SJCRH30 (cell line): ENCODE measurements at regions not wholly inside any gene's neighbourhood (a gene's known extent, or its start where the extent isn't known, plus 50 kb on each side); places are given as distances from the start of the nearest gene placed in this dataset.
"Not testable (repeated sequence)": the region's sequence is repeated elsewhere in the genome, so short reads cannot be mapped to it uniquely, and the experiment has no call there.

ENCODE experiments used
- DNase-seq, 2 experiments: peaks; one replicate each; pipeline ENCODE4 v3.0.0-alpha.2; 2015 to 2020
- H3K27ac ChIP-seq: fragments of 250-450 bp; sonication (Bioruptor Pico); 2 replicates; pipeline ENCODE4 v1.5.1; 2020; ENCODE audit warnings: mild to moderate bottlenecking, moderate library complexity
- H3K27me3 ChIP-seq: fragments of 250-450 bp; sonication (Bioruptor Pico); 2 replicates; pipeline ENCODE4 v1.5.1; 2020; ENCODE audit warnings: mild to moderate bottlenecking, moderate library complexity
- H3K36me3 ChIP-seq: fragments of 250-450 bp; sonication (Bioruptor Pico); 2 replicates; pipeline ENCODE4 v1.5.1; 2020; ENCODE audit warnings: mild to moderate bottlenecking, moderate library complexity
- H3K4me1 ChIP-seq: fragments of 250-450 bp; sonication (Bioruptor Pico); 2 replicates; pipeline ENCODE4 v1.5.1; 2020; ENCODE audit warnings: mild to moderate bottlenecking, moderate library complexity
- H3K4me3 ChIP-seq: fragments of 250-450 bp; sonication (Bioruptor Pico); 2 replicates; pipeline ENCODE4 v1.5.1; 2020; ENCODE audit warnings: mild to moderate bottlenecking, moderate library complexity
- H3K9me3 ChIP-seq: fragments of 250-450 bp; sonication (Bioruptor Pico); replicated peaks from 2 replicates; pipeline ENCODE4 v1.5.1; 2020; ENCODE audit warnings: mild to moderate bottlenecking, moderate library complexity

DNA sequence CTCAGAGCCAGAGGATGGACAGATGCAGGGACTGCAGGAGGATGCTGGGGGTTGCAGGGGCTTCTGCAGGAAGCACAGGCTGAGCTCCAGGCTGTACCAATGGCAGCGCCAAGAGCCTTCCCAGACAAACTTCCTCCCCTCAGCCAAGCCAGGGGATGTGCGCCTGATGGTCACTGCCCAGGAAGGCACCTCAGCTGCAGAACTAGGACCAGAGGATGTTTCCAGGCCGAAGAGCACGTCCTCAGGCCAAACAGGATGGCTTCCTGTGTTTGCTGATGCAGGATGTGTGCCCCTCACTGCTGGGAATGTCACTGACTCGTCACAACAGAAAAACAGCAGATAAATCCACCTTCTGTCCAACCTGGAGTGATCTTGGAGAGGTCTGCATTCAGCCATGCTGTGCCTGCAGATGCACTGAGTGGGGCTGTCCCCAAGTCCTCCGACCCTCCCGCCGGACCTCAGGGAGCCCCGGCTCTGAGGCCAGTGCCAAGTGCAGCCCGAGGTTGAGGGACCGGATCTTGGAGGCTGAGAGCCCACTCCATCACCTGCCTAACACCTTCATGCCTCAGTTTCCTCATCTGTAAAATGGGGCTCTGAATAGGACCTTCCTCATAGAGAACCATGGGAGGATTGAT, 152.5 kb upstream of the CHST15 start:
- H3K9me3 ChIP-seq: no peaks in the 10 kb centered on the region
- no peak overlapping the region for H3K27ac ChIP-seq
- H3K4me1 ChIP-seq: no peaks in the 10 kb centered on the region
- no peaks in the 10 kb centered on the region for H3K36me3 ChIP-seq
- no peak overlapping the region for H3K4me3 ChIP-seq
- no peak for DNase-seq
- no peaks in the 10 kb centered on the region for H3K27me3 ChIP-seq

DNA sequence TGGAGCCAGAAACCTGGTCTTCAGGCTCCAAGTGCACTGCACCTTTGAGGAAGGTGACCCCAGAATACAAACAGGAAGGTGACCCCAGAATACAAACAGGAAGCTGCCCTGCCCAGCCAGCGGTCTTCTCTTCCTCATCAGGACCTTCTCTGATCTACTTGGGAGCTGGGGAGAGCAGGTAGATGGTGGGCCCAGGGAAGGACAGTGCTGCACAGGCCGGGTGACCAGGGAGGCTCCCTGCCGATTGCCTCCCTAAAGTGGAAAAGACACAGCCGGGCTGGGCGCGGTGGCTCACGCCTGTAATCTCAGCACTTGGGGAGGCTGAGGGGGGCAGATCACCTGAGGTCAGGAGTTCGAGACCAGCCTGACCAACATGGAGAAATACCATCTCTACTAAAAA, 151.8 kb upstream of the CHST15 start:
- no peak for DNase-seq
- Histone ChIP-seq H3K4me1 (no peaks in the 10 kb centered on the region), H3K27me3 (no peaks in the 10 kb centered on the region), H3K36me3 (no peaks in the 10 kb centered on the region), H3K9me3 (no peaks in the 10 kb centered on the region), H3K4me3 (no peak overlapping the region), H3K27ac (no peak overlapping the region)

DNA sequence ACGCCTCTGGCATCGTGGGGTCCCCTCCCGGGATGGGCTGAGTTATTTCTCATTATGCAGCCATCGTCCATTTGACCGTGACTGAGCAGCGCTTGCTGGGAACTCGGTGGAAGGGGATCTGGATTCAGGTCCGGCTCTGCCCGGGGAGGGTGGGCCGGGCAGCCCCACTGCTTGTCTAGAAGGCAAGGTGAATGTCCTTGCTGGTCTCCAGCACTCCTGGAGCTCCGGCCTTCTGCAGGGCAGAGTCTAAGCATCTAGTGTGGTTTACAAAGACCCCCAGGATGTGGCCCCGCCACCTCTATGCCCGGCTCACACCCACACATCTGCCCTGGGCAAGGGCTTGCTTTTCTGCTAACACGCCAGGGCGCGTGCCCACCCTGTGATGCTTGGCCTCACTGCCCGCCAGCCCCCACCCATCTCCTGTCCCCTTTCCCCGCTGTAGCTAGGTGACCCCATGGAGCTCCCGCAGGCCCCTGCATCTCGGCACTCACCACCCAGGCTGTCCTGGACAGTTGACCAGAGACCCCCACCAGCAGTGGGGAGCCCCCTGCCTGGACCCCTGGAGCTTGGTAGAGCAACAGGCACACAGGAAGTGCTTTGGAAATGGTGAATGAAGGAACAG, 151.0 kb upstream of the CHST15 start:
- no peak overlapping the region for H3K27ac ChIP-seq
- no peaks in the 10 kb centered on the region for H3K4me1 ChIP-seq
- H3K36me3 ChIP-seq: no peaks in the 10 kb centered on the region
- no peaks in the 10 kb centered on the region for H3K9me3 ChIP-seq
- DNase-seq: no peak
- H3K27me3 ChIP-seq: no peaks in the 10 kb centered on the region
- no peak overlapping the region for H3K4me3 ChIP-seq

DNA sequence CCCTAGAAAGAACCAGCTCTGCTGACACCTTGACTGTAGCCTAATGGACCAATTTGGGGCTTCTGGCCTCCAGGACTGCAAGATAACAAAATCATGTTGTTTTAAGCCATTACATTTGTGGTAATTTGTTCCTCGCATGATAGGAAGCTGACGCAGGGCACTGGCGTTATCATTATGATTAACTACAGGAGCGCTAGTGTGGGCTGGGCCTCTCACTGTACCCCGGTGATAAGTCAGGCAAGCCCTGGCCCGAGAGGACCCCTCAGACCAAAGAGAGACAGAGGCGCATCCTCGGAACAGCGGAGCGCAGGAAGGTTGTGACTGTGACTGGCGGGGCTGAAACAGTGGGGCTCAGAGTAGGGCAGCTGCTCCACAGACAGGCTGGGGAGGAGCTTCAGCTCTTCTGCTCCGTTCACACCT, 150.3 kb upstream of the CHST15 start:
- no peak overlapping the region for H3K27ac ChIP-seq
- no peak overlapping the region for H3K4me3 ChIP-seq
- H3K4me1 ChIP-seq: no peaks in the 10 kb centered on the region
- H3K9me3 ChIP-seq: no peaks in the 10 kb centered on the region
- no peaks in the 10 kb centered on the region for H3K27me3 ChIP-seq
- no peaks in the 10 kb centered on the region for H3K36me3 ChIP-seq
- DNase-seq: no peak

DNA sequence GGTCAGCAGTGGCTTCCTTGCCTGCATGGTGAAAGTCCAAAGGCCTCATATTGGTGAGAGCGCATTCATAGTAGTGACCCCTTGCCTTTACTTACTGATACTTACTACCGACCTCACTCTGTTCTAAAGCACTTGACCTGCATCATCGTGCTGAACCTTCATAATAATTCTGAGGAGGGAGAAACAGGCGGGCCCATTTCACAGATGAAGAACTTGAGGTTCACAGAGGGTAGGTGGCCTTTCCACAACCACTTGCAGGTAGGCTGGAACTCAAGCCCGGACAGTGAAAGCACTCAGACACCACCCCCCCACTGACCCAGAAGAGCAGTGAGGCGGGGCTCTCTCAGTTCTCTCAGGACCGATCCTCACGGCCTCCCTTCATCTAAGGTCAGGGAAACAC, 149.4 kb upstream of the CHST15 start:
- Histone ChIP-seq H3K36me3 (no peaks in the 10 kb centered on the region), H3K9me3 (no peaks in the 10 kb centered on the region), H3K4me3 (no peak overlapping the region), H3K27me3 (no peaks in the 10 kb centered on the region), H3K27ac (no peak overlapping the region), H3K4me1 (no peaks in the 10 kb centered on the region)
- DNase-seq: no peak

DNA sequence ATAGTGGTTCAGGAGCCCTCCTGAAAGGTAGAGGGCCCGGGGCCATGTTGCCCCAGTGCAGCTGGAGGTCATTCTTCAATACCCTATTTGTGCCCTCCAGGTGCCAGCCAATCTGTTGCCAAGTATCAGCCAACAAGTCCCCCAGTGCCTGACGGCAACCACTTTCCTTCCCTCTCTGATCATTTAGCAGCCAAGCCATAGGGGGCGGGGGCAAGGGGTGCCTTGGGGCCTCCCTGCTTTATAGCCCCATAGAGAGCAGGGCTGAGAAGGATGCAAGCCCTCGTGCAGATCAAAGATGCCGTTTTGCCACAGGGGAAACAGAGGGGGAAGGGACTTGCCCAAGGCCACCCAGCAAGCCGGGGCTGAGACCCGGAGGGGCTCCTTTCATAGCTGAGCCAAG, 149.0 kb upstream of the CHST15 start:
- DNase-seq: no peak
- Histone ChIP-seq H3K4me3 (no peak overlapping the region), H3K27me3 (no peaks in the 10 kb centered on the region), H3K27ac (no peak overlapping the region), H3K36me3 (no peaks in the 10 kb centered on the region), H3K9me3 (no peaks in the 10 kb centered on the region), H3K4me1 (no peaks in the 10 kb centered on the region)

DNA sequence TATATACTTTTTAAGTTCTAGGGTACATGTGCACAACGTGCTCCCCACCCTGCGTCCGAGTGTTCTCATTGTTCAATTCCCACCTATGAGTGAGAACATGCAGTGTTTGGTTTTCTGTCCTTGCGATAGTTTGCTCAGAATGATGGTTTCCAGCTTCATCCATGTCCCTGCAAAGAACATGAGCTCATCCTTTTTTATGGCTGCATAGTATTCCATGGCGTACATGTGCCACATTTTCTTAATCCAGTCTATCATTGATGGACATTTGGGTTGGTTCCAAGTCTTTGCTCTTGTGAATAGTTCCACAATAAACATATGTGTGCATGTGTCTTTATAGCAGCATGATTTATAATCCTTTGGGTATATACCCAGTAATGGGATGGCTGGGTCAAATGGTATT, 148.1 kb upstream of the CHST15 start:
- not testable (repeated sequence) for H3K27me3 ChIP-seq, H3K9me3 ChIP-seq, DNase-seq, H3K36me3 ChIP-seq, H3K4me3 ChIP-seq, H3K4me1 ChIP-seq, H3K27ac ChIP-seq

DNA sequence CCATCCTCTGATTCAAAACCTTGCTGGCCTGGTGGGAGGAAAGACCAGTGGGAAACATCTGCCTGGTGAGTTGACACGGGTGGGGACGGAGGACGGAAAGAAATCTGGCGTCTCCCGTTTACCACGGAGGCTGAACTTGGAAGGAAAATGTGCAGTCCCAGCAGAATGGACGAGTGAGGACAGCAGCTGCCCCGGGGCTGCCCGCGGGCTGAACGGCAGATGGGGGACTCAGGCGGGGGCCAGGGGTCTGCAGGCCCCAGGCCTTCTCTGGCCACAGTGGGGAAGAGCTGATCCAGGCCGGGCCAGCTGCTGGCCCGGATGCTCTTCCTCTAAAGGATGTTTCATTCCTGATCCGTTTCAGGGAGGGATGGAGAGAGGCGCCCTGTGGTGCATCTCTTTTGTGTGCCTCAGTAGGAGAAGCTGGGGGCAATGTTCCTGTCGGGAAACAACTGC, 147.5 kb upstream of the CHST15 start:
- H3K9me3 ChIP-seq: no peaks in the 10 kb centered on the region
- H3K27me3 ChIP-seq: no peaks in the 10 kb centered on the region
- DNase-seq: no peak
- no peak overlapping the region for H3K4me3 ChIP-seq
- no peak overlapping the region for H3K27ac ChIP-seq
- no peaks in the 10 kb centered on the region for H3K4me1 ChIP-seq
- H3K36me3 ChIP-seq: no peaks in the 10 kb centered on the region

DNA sequence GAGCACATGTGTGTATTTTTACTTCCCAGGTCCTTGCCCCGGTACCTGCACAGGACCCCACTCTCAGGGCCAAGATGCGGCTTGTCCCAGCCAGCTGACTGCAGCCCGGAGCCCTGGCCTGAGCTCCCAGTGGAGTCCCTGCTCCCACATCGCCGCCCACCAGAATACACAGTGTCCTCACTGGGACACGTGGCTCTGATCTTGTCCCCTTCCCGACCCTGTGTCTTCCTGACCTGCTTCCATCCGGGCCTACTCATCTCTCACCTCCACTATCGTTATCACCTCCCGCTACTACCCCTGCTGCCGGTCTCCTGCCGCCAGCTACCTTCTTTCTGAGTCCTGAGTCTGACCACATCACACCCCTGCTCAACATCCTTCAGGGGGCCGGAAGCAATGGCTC, 146.3 kb upstream of the CHST15 start:
- Histone ChIP-seq H3K27me3 (no peaks in the 10 kb centered on the region), H3K4me3 (no peak overlapping the region), H3K4me1 (no peaks in the 10 kb centered on the region), H3K27ac (no peak overlapping the region), H3K9me3 (no peaks in the 10 kb centered on the region), H3K36me3 (no peaks in the 10 kb centered on the region)
- DNase-seq: no peak

DNA sequence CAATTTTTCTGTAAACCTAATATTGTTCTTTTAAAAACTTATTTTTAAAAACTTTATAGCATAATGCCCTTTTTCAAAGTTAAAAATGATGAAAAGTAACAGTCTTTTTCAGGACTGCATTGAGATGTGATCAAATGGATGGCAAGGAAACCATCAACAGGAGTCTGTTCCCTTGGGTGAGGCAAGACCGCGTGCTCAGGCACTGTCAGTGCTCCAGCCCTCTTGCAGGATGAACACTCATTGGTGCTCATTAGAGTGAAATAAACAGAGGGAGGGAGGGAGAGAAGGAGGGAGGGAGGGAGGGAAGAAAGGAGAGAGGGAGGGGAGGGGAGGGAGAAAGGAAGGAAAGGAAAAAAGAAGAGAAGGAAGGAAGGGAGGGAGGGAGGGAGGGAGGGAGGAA, 145.7 kb upstream of the CHST15 start:
- no peaks in the 10 kb centered on the region for H3K36me3 ChIP-seq
- no peak overlapping the region for H3K4me3 ChIP-seq
- no peaks in the 10 kb centered on the region for H3K9me3 ChIP-seq
- H3K4me1 ChIP-seq: no peaks in the 10 kb centered on the region
- H3K27ac ChIP-seq: no peak overlapping the region
- DNase-seq: no peak
- H3K27me3 ChIP-seq: no peaks in the 10 kb centered on the region

DNA sequence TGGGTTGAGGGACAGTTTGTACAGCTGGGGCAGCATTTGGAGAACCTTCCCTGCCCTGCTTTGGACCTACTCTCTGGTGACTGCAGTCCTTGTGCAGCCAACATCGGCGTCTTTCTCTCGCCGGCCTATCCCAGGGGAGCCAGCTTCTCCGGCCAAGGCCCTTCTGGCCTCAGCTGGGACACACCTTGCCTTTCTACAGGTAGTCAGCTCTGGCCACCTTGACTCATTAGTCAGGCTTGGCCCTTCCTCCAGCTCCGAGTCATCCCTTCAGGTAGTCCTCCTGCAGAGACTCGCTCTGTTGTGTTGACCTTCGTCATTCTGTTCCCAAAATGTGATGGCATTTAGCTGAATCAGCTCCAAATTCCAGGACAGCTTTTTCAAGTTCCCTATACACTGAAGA, 145.0 kb upstream of the CHST15 start:
- Histone ChIP-seq H3K36me3 (no peaks in the 10 kb centered on the region), H3K4me3 (no peak overlapping the region), H3K27me3 (no peaks in the 10 kb centered on the region), H3K4me1 (no peaks in the 10 kb centered on the region), H3K27ac (no peak overlapping the region), H3K9me3 (no peaks in the 10 kb centered on the region)
- DNase-seq: no peak

DNA sequence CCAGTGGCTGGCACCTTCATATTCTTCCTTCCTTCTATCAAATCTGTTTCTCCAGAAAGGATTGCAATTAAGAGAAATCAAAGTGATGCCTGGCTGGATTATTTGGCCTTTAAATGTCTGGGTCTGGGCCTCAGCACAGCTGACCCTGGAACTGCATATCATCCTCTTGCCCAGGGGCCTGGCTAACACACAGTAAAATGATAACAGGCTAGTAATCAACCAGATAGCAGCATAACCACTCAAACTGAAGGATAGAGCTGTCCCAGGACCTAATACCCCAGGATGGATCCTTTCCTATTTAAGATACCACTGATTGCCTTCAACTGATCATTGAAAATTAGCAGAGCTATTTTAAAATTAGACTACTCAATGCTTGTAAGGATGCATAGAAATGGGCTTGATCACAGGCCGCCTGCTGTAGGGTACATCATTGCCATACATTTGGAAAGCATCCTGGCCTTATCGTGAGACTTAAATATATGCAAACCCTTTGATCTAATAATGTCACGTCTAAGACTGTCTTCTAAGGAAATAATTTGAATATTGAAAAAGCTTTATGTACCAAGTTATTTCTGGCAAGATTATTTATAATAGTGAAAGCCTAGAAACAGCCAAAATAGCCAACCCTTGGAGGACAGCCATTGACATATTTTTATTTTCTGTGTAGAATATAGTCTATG, 144.0 kb upstream of the CHST15 start:
- no peaks in the 10 kb centered on the region for H3K4me1 ChIP-seq
- no peaks in the 10 kb centered on the region for H3K36me3 ChIP-seq
- no peak for DNase-seq
- H3K4me3 ChIP-seq: no peak overlapping the region
- no peaks in the 10 kb centered on the region for H3K27me3 ChIP-seq
- H3K27ac ChIP-seq: no peak overlapping the region
- H3K9me3 ChIP-seq: no peaks in the 10 kb centered on the region

DNA sequence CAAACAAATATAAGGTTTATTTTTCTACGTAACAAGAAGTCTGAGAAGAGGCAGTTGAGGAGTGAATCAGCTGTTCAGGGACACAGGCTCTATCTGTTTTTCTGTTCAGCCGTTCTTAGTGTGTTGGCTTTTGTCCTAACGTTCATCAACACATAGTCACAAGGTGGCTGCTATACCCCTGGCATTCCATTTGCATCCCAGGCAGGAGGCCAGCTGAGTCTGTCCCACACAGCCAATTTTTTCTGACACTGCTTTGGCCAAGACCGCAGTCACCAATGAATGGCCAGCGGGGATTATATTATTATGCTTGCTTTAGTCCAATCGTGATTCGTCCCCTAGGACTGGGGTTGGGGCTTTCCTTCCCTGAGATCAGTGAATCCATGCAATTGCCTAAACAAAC, 143.4 kb upstream of the CHST15 start:
- Histone ChIP-seq H3K4me3 (no peak overlapping the region), H3K27ac (no peak overlapping the region), H3K9me3 (no peaks in the 10 kb centered on the region), H3K4me1 (no peaks in the 10 kb centered on the region), H3K36me3 (no peaks in the 10 kb centered on the region), H3K27me3 (no peaks in the 10 kb centered on the region)
- DNase-seq: no peak

DNA sequence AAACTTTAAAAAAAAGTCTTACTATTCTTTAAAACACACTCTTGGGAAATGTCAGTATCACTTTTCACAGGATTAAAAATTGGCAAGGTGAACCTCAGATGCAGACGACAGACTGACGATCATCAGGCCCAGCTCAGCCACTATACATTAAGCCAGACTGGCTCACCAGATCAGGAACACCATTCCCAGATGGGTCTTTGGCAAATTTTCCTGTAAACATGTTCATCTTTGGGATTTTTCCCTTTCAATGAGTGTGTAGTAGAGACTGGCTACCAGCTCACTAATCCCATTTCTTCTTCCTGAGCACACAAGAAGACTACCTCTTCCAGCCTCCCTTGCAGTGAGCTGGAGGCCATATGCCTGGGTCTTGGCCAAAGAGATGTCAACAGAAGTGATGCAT, 142.7 kb upstream of the CHST15 start:
- H3K4me1 ChIP-seq: no peaks in the 10 kb centered on the region
- H3K27ac ChIP-seq: no peak overlapping the region
- no peaks in the 10 kb centered on the region for H3K27me3 ChIP-seq
- no peak overlapping the region for H3K4me3 ChIP-seq
- no peak for DNase-seq
- no peaks in the 10 kb centered on the region for H3K9me3 ChIP-seq
- no peaks in the 10 kb centered on the region for H3K36me3 ChIP-seq

DNA sequence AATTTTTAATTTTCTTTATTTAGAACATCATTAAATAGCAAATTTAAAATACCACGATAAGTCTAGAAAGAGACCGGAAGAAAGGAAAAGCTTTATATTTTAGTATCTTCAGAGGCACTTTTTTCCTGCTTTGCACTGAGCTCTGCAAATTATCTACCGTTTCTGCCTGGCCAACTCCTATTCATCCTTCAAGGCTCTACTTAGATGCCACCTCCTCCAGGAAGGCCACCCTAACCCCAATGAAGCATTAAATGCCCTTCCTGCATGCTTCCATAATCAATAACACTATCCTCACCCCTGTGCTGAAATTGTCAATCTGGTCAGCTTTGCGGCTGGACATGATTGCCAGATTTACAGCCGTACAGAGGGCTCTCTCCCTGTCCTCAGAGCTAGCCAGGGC, 141.8 kb upstream of the CHST15 start:
- H3K4me3 ChIP-seq: no peak overlapping the region
- no peak for DNase-seq

More for the DNA sequence above, 141.8 kb upstream of the CHST15 start:
- no peaks in the 10 kb centered on the region for H3K4me1 ChIP-seq
- H3K36me3 ChIP-seq: no peaks in the 10 kb centered on the region
- H3K27me3 ChIP-seq: no peaks in the 10 kb centered on the region
- no peak overlapping the region for H3K27ac ChIP-seq
- no peaks in the 10 kb centered on the region for H3K9me3 ChIP-seq
